ENCODE measurements at regions not wholly inside any gene's neighbourhood (a gene's known extent, or its start where the extent isn't known, plus 50 kb on each side); places are given as distances from the start of the nearest gene placed in this dataset.

- no peak for ATAC-seq (ENCODE audit: poor library complexity)
- no peak for TF ChIP-seq CTCF (IDR thresholded peaks at IDR 0.05)
- peaks cover 0 to 4% of the 10 kb centered on the region in 2 experiments for H3K27me3 ChIP-seq (ENCODE audit: control insufficient read depth in 1 of 2, insufficient read depth in 2 of 2, low read length in 2 of 2)
- H3K4me3 ChIP-seq (ENCODE audit: low read length): no peak overlapping the region
- H3K27ac Mint-ChIP-seq: no peak overlapping the region
- POLR2A ChIA-PET: no interaction called here
- no peak overlapping the region for H3K4me3 Mint-ChIP-seq
- intact Hi-C loops (cut with DNase I, micrococcal nuclease): no loop called here
- H3K4me1 ChIP-seq (ENCODE audit: insufficient read depth, low read length): no peaks in the 10 kb centered on the region
- H3K36me3 ChIP-seq (ENCODE audit: insufficient read depth, low read length): no peaks in the 10 kb centered on the region
- no peaks in the 10 kb centered on the region for H3K4me1 Mint-ChIP-seq (ENCODE audit: low read depth)
- no peak overlapping the region for H3K27ac ChIP-seq (ENCODE audit: low read depth in 1 of 2, low read length in 2 of 2)
- no peaks in the 10 kb centered on the region for H3K9me3 Mint-ChIP-seq
- H3K9me3 ChIP-seq (ENCODE audit: control insufficient read depth in 1 of 2, insufficient read depth in 1 of 2, low read length in 2 of 2): no peaks in the 10 kb centered on the region
- CTCF ChIA-PET: no interaction called here
- peaks cover 6% of the 10 kb centered on the region for H3K27me3 Mint-ChIP-seq
- H3K36me3 Mint-ChIP-seq (ENCODE audit: low read depth): no peaks in the 10 kb centered on the region
- no peak for DNase-seq
Observed at GRCh38 chr14:36454599-36455240, 65.3 kb downstream of the NKX2-1 start.

DNA sequence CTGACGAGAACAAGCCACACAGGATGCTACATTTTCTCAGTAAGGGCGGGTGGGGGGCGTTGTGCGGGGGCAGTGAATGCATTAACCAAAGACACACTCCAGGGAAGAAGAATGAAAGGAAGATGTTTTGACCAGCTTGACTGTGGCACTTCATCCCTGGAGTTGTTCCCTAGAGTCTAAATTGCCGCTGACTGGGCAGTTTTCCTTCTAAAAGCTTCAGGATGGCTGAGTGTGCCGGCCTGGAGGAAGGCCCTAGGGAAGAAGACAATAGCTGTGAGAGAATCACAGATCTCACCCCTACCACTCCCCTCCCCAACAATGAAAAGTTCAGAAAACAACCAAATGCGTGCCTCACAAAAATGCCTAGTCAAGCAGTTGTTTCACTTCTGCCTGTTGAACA, 67.2 kb downstream of the NKX2-1 start:
- Histone ChIP-seq H3K4me1 (ENCODE audit: insufficient read depth, low read length) (no peaks in the 10 kb centered on the region), H3K9me3 (ENCODE audit: control insufficient read depth in 1 of 2, insufficient read depth in 1 of 2, low read length in 2 of 2) (peaks cover 0 to 4% of the 10 kb centered on the region in 2 experiments), H3K27ac (ENCODE audit: low read depth in 1 of 2, low read length in 2 of 2) (no peak overlapping the region), H3K27me3 (ENCODE audit: control insufficient read depth in 1 of 2, insufficient read depth in 2 of 2, low read length in 2 of 2) (no peaks in the 10 kb centered on the region), H3K4me3 (ENCODE audit: low read length) (no peak overlapping the region), H3K36me3 (ENCODE audit: insufficient read depth, low read length) (no peaks in the 10 kb centered on the region)
- no peak for TF ChIP-seq CTCF (IDR thresholded peaks at IDR 0.05)
- H3K4me1 Mint-ChIP-seq (ENCODE audit: low read depth): no peaks in the 10 kb centered on the region
- POLR2A ChIA-PET: no interaction called here
- ATAC-seq (ENCODE audit: poor library complexity) (no peak), DNase-seq (no peak)
- H3K27ac Mint-ChIP-seq: no peak overlapping the region
- no peak overlapping the region for H3K4me3 Mint-ChIP-seq
- intact Hi-C loops (cut with DNase I, micrococcal nuclease): no loop called here
- CTCF ChIA-PET: no interaction called here
- no peaks in the 10 kb centered on the region for H3K36me3 Mint-ChIP-seq (ENCODE audit: low read depth)
- no peaks in the 10 kb centered on the region for H3K27me3 Mint-ChIP-seq
- no peaks in the 10 kb centered on the region for H3K9me3 Mint-ChIP-seq

- intact Hi-C loops (cut with DNase I, micrococcal nuclease): no loop called here
- H3K27ac ChIP-seq (ENCODE audit: low read depth in 1 of 2, low read length in 2 of 2): no peak overlapping the region
- no peaks in the 10 kb centered on the region for H3K4me1 ChIP-seq (ENCODE audit: insufficient read depth, low read length)
- H3K36me3 Mint-ChIP-seq (ENCODE audit: low read depth): no peaks in the 10 kb centered on the region
- no peaks in the 10 kb centered on the region for H3K27me3 Mint-ChIP-seq
- H3K27me3 ChIP-seq (ENCODE audit: control insufficient read depth in 1 of 2, insufficient read depth in 2 of 2, low read length in 2 of 2): no peaks in the 10 kb centered on the region
- no peak for TF ChIP-seq CTCF (IDR thresholded peaks at IDR 0.05)
- H3K4me1 Mint-ChIP-seq (ENCODE audit: low read depth): no peaks in the 10 kb centered on the region
- ATAC-seq (ENCODE audit: poor library complexity) (no peak), DNase-seq (no peak)
- H3K9me3 Mint-ChIP-seq: no peaks in the 10 kb centered on the region
- H3K27ac Mint-ChIP-seq: no peak overlapping the region
- peaks cover 0 to 4% of the 10 kb centered on the region in 2 experiments for H3K9me3 ChIP-seq (ENCODE audit: control insufficient read depth in 1 of 2, insufficient read depth in 1 of 2, low read length in 2 of 2)
- CTCF ChIA-PET: no interaction called here
- no peaks in the 10 kb centered on the region for H3K36me3 ChIP-seq (ENCODE audit: insufficient read depth, low read length)
- H3K4me3 Mint-ChIP-seq: no peak overlapping the region
- POLR2A ChIA-PET: no interaction called here
- H3K4me3 ChIP-seq (ENCODE audit: low read length): no peak overlapping the region
Observed at GRCh38 chr14:36451310-36452065, 68.5 kb downstream of the NKX2-1 start.
